ENCODE measurements at regions not wholly inside any gene's neighbourhood (a gene's known extent, or its start where the extent isn't known, plus 50 kb on each side); places are given as distances from the start of the nearest gene placed in this dataset.
A peak's percentile ranks its signal among the peaks of the same experiment; 100 is the strongest.
"Not testable (repeated sequence)": the region's sequence is repeated elsewhere in the genome, so short reads cannot be mapped to it uniquely, and the experiment has no call there.

GRCh38 chr9:26789959-26790358 is 102.6 kb downstream of the CAAP1 start:
- DNase-seq = no peak

DNA sequence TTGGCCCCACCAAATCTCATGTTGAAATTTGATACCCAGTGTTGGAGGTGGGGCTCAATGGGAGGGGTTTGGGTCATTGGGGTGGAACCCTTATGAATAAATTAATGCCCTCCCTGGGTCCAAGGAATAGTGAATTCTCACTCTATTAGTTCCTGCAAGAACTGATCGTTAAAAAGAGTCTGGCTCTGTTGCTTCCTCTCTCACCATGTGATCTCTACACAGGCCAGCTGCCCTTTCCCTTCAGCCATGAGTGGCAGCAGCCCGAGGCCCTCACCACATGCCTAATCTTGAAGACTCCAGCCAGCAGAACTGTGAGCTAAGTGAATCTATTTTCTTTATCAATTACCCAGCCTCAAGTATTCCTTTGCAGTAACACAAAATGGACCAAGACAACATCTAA is 106.0 kb downstream of the CAAP1 start:
- no peak for DNase-seq

- DNase-seq = no peak
Observed at GRCh38 chr9:26782899-26783298, 109.7 kb downstream of the CAAP1 start.

DNA sequence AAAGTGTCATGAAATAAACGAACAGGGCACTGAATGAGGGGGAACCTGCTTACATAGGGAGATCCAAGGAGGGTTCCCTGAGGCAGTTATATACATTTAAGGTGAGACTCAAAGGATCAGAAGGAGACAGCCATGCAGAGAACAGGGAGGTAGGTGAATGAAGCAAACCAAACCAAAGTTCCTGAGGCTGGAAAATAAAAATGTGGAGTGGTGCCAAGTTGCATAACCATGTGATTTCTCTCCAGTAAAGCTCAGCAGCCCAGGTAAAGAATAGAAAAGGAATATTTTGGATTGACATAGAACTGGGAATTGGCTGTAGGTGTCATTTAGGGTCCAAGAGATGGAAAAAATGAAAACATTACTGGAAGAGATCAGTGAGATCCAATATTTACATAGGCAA is 110.7 kb downstream of the CAAP1 start:
- DNase-seq = no peak

DNA sequence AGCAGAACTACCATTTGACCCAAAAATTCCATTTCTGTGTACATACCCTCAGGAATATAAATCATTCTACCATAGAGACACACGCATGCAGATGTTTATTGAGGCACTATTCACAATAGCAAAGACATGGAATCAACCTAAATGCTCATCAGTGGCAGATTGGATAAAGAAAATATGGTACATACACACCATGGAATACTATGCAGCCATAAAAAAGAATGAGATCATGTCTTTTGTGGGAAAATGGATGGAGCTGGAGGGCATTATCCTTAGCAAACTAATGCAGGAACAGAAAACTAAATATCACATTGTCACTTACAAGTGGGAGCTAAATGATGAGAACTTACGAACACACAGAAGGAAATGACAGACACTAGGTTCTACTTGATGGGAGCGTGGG is 112.3 kb downstream of the CAAP1 start:
- not testable (repeated sequence) for DNase-seq

DNA sequence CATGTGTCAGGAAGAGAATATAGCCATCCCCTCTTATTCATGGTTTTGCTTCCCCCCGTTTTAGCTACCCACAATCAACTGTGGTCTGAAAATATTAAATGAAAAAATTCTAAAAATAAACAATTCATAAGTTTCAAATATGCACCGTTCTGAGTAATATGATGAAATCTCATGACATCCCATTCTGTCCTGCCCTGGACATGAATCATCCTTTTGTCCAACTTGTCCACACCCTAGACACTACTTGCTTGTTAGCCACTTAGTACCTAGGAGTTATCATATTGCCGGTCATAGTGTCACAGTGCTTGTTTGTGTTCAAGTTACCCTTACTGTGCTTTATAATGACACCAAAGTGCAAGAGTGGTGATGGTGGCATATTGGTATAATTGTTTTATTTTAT is 113.5 kb downstream of the CAAP1 start:
- no peak for DNase-seq

DNA sequence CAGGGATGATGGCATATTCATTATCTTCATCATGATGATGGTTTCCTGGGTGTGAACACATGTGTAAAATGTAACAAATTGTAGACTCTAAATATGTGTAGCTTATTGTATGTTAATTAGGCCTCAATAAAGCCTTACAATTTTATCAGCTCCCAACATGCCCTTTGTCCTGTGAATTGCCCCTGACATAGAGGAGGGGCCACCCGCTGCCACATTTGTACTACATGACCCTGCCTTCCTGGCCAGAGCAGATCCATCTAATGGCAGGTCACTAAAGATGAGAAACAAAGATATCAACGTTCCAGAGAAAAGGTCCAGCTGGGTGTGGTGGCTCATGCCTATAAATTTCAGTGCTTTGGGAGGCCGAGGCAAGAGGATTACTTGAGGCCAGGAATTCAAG is 117.2 kb downstream of the CAAP1 start:
- no peak for DNase-seq

DNA sequence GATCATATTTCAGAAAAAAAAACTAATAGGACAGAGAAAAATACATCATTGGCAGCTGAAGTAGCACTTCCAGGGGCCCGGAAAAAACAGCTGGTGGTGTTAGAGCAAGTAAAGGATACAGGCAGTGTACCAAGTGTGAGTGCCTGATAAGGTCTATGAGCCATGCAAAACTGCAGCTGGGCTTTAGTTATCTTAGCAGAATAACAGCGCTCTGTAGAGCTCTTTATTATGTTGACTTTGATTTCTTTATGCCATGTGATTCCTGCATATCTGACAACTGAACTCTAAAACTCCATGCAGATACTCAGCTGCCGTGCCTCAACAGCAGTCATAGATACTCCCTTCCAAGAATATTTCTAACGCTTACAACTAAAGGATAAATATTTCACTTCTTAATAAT is 119.5 kb downstream of the CAAP1 start:
- DNase-seq = no peak

GRCh38 chr9:26770821-26771220 is 121.8 kb downstream of the CAAP1 start:
- DNase-seq = no peak

DNA sequence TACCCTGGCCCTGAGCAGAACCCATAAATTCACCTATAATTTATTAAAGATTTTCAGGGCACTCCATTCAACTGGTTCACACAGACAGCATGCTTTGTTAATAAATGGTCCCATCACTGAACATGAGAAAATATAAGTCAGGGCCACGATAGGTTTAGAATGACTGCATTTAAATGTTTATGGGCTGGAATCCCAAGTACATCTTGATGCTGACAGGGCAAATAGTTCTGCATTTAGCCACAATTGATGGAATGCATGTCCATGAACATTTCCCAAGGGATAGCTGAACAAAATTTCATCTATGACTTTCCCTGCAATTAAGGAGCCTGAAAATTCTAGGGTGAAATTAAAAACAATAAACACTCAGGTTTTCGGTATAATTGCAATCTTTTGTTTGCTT is 124.5 kb downstream of the CAAP1 start:
- no peak for DNase-seq

DNA sequence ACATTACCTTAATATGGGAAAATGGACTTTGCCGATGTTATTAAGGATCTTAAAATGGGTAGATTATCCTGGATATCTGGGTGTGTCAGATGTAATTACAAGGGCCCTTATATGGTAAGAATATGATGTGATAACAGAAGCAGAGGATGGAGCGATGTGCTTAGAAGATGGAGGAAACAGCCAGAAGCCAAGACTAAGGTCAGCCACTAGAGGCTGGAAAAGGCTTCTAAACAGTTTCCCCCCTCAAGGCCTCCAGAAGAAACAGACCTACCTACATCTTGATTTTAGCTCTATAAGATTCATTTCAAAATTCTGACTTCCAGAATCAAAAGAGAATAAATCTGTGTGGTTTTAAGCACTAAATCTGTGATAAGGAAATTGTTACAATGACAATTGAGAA is 131.9 kb downstream of the CAAP1 start:
- no peak for DNase-seq

- no peak for DNase-seq
Observed at GRCh38 chr9:26758655-26759054, 133.9 kb downstream of the CAAP1 start.

GRCh38 chr9:26756881-26757280 is 135.7 kb downstream of the CAAP1 start:
- DNase-seq = no peak

GRCh38 chr9:26755476-26755875 is 137.1 kb downstream of the CAAP1 start:
- DNase-seq = no peak

- no peak for DNase-seq
Observed at GRCh38 chr9:26754509-26755164, 138.0 kb downstream of the CAAP1 start.

- DNase-seq = no peak
Observed at GRCh38 chr9:26753971-26754370, 138.6 kb downstream of the CAAP1 start.

- DNase-seq = no peak
Observed at GRCh38 chr9:26750162-26750561, 142.4 kb downstream of the CAAP1 start.

DNA sequence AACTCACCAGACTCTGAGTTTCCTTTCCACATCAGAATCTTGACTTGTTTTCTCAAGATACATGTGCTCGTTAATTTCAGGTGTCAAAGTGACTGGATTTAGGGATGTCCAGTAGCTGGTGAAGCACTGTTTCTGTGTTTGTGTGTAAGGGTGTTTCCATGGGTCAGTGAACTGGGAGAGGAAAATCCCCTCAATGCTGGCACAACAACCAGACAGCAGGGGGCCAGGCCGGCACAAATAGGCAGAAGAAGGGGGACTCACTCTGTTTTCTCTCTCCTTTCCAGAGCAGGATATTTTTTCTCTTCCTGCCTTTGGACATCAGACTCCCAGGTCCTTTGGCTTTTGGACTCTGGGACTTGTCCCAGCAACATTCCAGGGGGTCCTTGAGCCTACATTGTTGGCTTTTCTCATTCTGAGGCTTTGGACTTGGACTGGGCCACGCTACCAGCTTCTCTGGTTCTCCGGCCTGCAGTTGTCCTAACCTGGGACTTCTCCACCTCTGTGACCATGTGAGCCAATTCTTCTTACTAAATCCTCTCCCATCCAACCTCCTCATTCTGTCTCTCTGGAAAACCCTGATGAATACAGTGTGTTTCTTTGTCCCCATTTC is 144.0 kb downstream of the CAAP1 start:
- DNase-seq = no peak

DNA sequence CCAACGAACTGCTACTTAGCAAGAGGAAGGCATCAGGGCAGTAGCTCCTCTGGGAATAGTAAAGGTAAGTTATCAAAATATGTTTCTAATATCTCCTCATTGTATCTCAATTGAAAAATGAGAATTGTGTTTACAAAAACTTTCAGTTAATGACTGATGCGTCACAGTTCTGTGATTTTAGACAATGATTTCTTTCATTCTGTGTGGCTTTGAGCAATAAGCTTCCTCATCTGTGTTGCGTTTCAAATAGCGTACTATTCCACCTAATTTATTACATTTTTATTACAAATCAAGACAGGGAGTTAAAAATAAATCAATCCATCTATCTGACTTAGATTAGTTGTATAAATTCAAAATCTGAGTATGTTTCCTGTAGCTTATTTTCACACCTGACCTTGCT is 145.0 kb downstream of the CAAP1 start:
- no peak for DNase-seq

- no peak for DNase-seq
Observed at GRCh38 chr9:26746357-26747072, 146.1 kb downstream of the CAAP1 start.

GRCh38 chr9:26745111-26745510 is 147.5 kb downstream of the CAAP1 start:
- DNase-seq = no peak

- DNase-seq = peak; percentile 7
Observed at GRCh38 chr9:26744191-26744965, 148.2 kb downstream of the CAAP1 start.

GRCh38 chr9:26742828-26743476 is 149.7 kb downstream of the CAAP1 start:
- DNase-seq = no peak

All from NCI-H2029 treated with DMSO at 0.1 percent for 48 hours (cell line).